HUDEP-2 (cell line): ENCODE measurements at regions not wholly inside any gene's neighbourhood (a gene's known extent, or its start where the extent isn't known, plus 50 kb on each side); places are given as distances from the start of the nearest gene placed in this dataset.

Source experiments
- DNase-seq, 76 experiments: peaks; one replicate each; lab custom pipeline; 2025; ENCODE audit not compliant: unreplicated experiment in 76 of 76; lab: John Stamatoyannopoulos, UW

GRCh38 chr7:125492521-125492920 is 562.9 kb upstream of the POT1 start:
- no peak for DNase-seq

- DNase-seq: no peak
Measured at GRCh38 chr7:125491137-125491536, 561.5 kb upstream of the POT1 start.

GRCh38 chr7:125490167-125490566 is 560.5 kb upstream of the POT1 start:
- DNase-seq: no peak

GRCh38 chr7:125485223-125485622 is 555.6 kb upstream of the POT1 start:
- no peak for DNase-seq

- no peak for DNase-seq
Measured at GRCh38 chr7:125484755-125485154, 555.1 kb upstream of the POT1 start.

GRCh38 chr7:125481323-125481722 is 551.7 kb upstream of the POT1 start:
- DNase-seq: no peak

GRCh38 chr7:125480762-125481161 is 551.1 kb upstream of the POT1 start:
- no peak for DNase-seq

- DNase-seq: no peak
Measured at GRCh38 chr7:125468855-125469174, 539.2 kb upstream of the POT1 start.

- DNase-seq: no peak
Measured at GRCh38 chr7:125467996-125468854, 538.6 kb upstream of the POT1 start.

GRCh38 chr7:125465527-125465926 is 535.9 kb upstream of the POT1 start:
- DNase-seq: no peak

- no peak for DNase-seq
Measured at GRCh38 chr7:125462615-125463014, 533.0 kb upstream of the POT1 start.

- DNase-seq: no peak
Measured at GRCh38 chr7:125459038-125459437, 529.4 kb upstream of the POT1 start.

- DNase-seq: no peak
Measured at GRCh38 chr7:125450749-125451148, 521.1 kb upstream of the POT1 start.

GRCh38 chr7:125445836-125446235 is 516.2 kb upstream of the POT1 start:
- DNase-seq: no peak

GRCh38 chr7:125444864-125445263 is 515.2 kb upstream of the POT1 start:
- no peak for DNase-seq

- DNase-seq: no peak
Measured at GRCh38 chr7:125436220-125436619, 506.6 kb upstream of the POT1 start.

GRCh38 chr7:125431349-125431748 is 501.7 kb upstream of the POT1 start:
- DNase-seq: no peak

- DNase-seq: no peak
Measured at GRCh38 chr7:125430013-125430412, 500.4 kb upstream of the POT1 start.

GRCh38 chr7:125427676-125428075 is 498.1 kb upstream of the POT1 start:
- DNase-seq: no peak

- DNase-seq: no peak
Measured at GRCh38 chr7:125425506-125425905, 495.9 kb upstream of the POT1 start.

- no peak for DNase-seq
Measured at GRCh38 chr7:125424721-125425120, 495.1 kb upstream of the POT1 start.

GRCh38 chr7:125423458-125424155 is 494.0 kb upstream of the POT1 start:
- peak in 1 of 76 experiments; percentile 8 for DNase-seq
